Tibial nerve (tissue), 3 donors: ENCODE measurements at regions not wholly inside any gene's neighbourhood (a gene's known extent, or its start where the extent isn't known, plus 50 kb on each side); places are given as distances from the start of the nearest gene placed in this dataset.

Experiments
- POLR2A ChIP-seq, 2 donors: fragments of 450-650 bp; IDR thresholded peaks; one replicate each; pipeline ENCODE4 v1.6.1; 2017; ENCODE audit warnings: antibody characterized with exemption in 2 of 2, mild to moderate bottlenecking in 2 of 2, moderate library complexity in 2 of 2
- TF ChIP-seq, protein P1 (sequence below), 5 experiments: fragments of 200-600 bp in 3 of 5; fragments of 450-650 bp in 2 of 5; sonication (generic) in 3 of 5; IDR thresholded peaks; one replicate each; pipeline ENCODE4 v1.5.1; 2016 to 2019; ENCODE audit warnings: antibody characterized with exemption in 5 of 5, mild to moderate bottlenecking in 3 of 5, moderate library complexity in 2 of 5

DNA sequence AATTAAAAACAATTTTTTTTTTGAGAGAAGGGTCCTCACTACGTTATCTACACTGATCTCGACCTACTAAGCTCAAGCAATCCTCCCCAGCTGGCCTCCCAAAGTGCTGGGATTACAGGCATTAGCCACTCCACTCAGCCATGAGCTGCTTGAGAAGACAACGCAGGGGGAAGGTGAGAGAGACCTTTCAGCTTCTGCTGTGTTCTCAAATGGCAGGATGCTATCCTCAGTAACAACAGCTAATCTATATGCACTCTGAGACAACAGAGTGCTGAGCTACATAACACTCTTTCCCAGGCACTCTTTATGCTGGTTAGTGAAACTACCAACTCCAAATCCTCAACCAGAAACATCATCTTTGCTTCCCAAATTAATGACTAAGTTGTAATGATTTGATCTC lies 526.1 kb downstream of the CCER1 start:
- TF ChIP-seq, protein P1, sequence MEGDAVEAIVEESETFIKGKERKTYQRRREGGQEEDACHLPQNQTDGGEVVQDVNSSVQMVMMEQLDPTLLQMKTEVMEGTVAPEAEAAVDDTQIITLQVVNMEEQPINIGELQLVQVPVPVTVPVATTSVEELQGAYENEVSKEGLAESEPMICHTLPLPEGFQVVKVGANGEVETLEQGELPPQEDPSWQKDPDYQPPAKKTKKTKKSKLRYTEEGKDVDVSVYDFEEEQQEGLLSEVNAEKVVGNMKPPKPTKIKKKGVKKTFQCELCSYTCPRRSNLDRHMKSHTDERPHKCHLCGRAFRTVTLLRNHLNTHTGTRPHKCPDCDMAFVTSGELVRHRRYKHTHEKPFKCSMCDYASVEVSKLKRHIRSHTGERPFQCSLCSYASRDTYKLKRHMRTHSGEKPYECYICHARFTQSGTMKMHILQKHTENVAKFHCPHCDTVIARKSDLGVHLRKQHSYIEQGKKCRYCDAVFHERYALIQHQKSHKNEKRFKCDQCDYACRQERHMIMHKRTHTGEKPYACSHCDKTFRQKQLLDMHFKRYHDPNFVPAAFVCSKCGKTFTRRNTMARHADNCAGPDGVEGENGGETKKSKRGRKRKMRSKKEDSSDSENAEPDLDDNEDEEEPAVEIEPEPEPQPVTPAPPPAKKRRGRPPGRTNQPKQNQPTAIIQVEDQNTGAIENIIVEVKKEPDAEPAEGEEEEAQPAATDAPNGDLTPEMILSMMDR (IDR thresholded peaks at IDR 0.05): no peak
- no peak for TF ChIP-seq POLR2A (IDR thresholded peaks at IDR 0.05)
